ENCODE measurements at regions not wholly inside any gene's neighbourhood (a gene's known extent, or its start where the extent isn't known, plus 50 kb on each side); places are given as distances from the start of the nearest gene placed in this dataset.

GRCh38 chr7:131222171-131222570 is 105.5 kb upstream of the MKLN1 start:
- Histone ChIP-seq H3K79me2 (ENCODE audit: insufficient read depth, low read length) (no peaks in the 10 kb centered on the region), H3K27ac (ENCODE audit: low read depth, low read length) (no peak overlapping the region), H3K36me3 (ENCODE audit: insufficient read depth, low read length) (no peaks in the 10 kb centered on the region), H2AFZ (ENCODE audit: low read length) (no peak overlapping the region), H3K4me2 (ENCODE audit: insufficient read depth, low read length) (no peak overlapping the region), H3K4me1 (ENCODE audit: insufficient read depth, low read length) (no peaks in the 10 kb centered on the region), H3K9me3 (ENCODE audit: low read depth, low read length) (no peaks in the 10 kb centered on the region), H3K4me3 (ENCODE audit: insufficient read depth, low read length) (no peak overlapping the region), H4K20me1 (ENCODE audit: insufficient read depth, low read length) (no peaks in the 10 kb centered on the region), H3K27me3 (ENCODE audit: insufficient read depth, low read length) (no peaks in the 10 kb centered on the region)
- DNase-seq (ENCODE audit: insufficient read length, low spot score, missing footprints) = no peak
- TF ChIP-seq, protein P1, sequence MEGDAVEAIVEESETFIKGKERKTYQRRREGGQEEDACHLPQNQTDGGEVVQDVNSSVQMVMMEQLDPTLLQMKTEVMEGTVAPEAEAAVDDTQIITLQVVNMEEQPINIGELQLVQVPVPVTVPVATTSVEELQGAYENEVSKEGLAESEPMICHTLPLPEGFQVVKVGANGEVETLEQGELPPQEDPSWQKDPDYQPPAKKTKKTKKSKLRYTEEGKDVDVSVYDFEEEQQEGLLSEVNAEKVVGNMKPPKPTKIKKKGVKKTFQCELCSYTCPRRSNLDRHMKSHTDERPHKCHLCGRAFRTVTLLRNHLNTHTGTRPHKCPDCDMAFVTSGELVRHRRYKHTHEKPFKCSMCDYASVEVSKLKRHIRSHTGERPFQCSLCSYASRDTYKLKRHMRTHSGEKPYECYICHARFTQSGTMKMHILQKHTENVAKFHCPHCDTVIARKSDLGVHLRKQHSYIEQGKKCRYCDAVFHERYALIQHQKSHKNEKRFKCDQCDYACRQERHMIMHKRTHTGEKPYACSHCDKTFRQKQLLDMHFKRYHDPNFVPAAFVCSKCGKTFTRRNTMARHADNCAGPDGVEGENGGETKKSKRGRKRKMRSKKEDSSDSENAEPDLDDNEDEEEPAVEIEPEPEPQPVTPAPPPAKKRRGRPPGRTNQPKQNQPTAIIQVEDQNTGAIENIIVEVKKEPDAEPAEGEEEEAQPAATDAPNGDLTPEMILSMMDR (IDR thresholded peaks at IDR 0.05; ENCODE audit: extremely low read depth, low read depth, low read length) = peak; percentile 8

- TF ChIP-seq, protein P1 (IDR thresholded peaks at IDR 0.05; ENCODE audit: extremely low read depth, low read depth, low read length) = no peak
- Histone ChIP-seq H4K20me1 (ENCODE audit: insufficient read depth, low read length) (no peaks in the 10 kb centered on the region), H3K79me2 (ENCODE audit: insufficient read depth, low read length) (no peaks in the 10 kb centered on the region), H3K9me3 (ENCODE audit: low read depth, low read length) (no peaks in the 10 kb centered on the region), H3K27ac (ENCODE audit: low read depth, low read length) (no peak overlapping the region), H3K36me3 (ENCODE audit: insufficient read depth, low read length) (no peaks in the 10 kb centered on the region), H3K27me3 (ENCODE audit: insufficient read depth, low read length) (no peaks in the 10 kb centered on the region), H3K4me3 (ENCODE audit: insufficient read depth, low read length) (no peak overlapping the region), H3K4me2 (ENCODE audit: insufficient read depth, low read length) (no peak overlapping the region), H3K4me1 (ENCODE audit: insufficient read depth, low read length) (no peaks in the 10 kb centered on the region), H2AFZ (ENCODE audit: low read length) (no peak overlapping the region)
- DNase-seq (ENCODE audit: insufficient read length, low spot score, missing footprints) = no peak
Measured at GRCh38 chr7:131223151-131223550, 104.5 kb upstream of the MKLN1 start.

GRCh38 chr7:131224996-131225395 is 102.7 kb upstream of the MKLN1 start:
- TF ChIP-seq, protein P1 (IDR thresholded peaks at IDR 0.05; ENCODE audit: extremely low read depth, low read depth, low read length) = no peak
- DNase-seq (ENCODE audit: insufficient read length, low spot score, missing footprints) = no peak

DNA sequence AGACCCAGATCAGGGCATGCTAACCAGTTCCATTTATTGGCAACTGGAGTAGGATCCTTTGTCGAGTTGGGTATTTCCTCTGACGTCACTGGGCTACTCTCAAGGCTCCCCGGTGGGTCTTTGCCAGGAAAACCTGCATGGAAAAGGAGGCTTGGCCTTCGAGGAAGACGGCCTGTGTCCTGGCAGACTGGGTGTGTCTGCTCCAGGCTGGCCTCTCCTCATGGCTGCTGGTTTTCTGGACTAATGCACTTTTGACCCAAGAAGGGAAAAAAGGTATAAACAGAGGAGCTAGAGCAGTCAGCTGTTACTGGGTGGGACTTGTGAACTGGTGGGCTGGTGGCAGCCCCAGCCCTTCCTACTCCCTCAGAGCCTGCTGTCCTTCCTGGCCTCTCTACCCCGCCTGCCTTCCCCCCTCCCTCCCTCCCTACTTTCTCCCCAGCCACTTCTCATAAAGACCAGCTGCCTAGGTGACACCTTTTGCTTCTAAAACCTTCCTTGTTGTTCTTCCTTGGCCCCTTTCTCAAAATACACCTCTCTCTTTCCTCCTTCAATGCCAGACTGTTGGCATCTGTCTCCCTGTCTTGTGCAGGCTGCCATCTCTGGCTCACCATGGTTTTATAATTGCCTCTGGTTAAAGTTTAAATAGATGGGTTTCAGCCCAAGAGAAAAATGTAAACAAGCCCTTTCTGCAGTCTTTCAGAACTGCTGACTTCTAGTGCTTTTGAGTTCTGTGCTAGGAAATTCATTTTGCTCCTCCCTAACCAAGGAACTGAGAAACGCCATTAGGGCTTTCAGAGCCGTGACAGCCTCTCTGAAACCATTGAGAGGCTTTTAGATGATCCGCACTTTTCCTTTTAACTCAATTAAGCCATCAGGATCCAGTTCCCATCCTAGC is 101.8 kb upstream of the MKLN1 start:
- DNase-seq (ENCODE audit: insufficient read length, low spot score, missing footprints) = peak; percentile 65
- peak overlapping the region; percentile 78 for H2AFZ ChIP-seq (ENCODE audit: low read length)
- no peaks in the 10 kb centered on the region for H3K79me2 ChIP-seq (ENCODE audit: insufficient read depth, low read length)
- no peaks in the 10 kb centered on the region for H3K4me1 ChIP-seq (ENCODE audit: insufficient read depth, low read length)
- no peaks in the 10 kb centered on the region for H3K36me3 ChIP-seq (ENCODE audit: insufficient read depth, low read length)
- TF ChIP-seq, protein P1 (IDR thresholded peaks at IDR 0.05; ENCODE audit: extremely low read depth, low read depth, low read length) = no peak
- no peaks in the 10 kb centered on the region for H3K27me3 ChIP-seq (ENCODE audit: insufficient read depth, low read length)
- no peak overlapping the region for H3K27ac ChIP-seq (ENCODE audit: low read depth, low read length)
- H4K20me1 ChIP-seq (ENCODE audit: insufficient read depth, low read length) = no peaks in the 10 kb centered on the region
- no peaks in the 10 kb centered on the region for H3K9me3 ChIP-seq (ENCODE audit: low read depth, low read length)
- H3K4me3 ChIP-seq (ENCODE audit: insufficient read depth, low read length) = no peak overlapping the region
- H3K4me2 ChIP-seq (ENCODE audit: insufficient read depth, low read length) = no peak overlapping the region

More at GRCh38 chr7:131224996-131225395, 102.7 kb upstream of the MKLN1 start:
- Histone ChIP-seq H3K4me1 (ENCODE audit: insufficient read depth, low read length) (no peaks in the 10 kb centered on the region), H2AFZ (ENCODE audit: low read length) (no peak overlapping the region), H4K20me1 (ENCODE audit: insufficient read depth, low read length) (no peaks in the 10 kb centered on the region), H3K36me3 (ENCODE audit: insufficient read depth, low read length) (no peaks in the 10 kb centered on the region), H3K9me3 (ENCODE audit: low read depth, low read length) (no peaks in the 10 kb centered on the region), H3K4me3 (ENCODE audit: insufficient read depth, low read length) (no peak overlapping the region), H3K27me3 (ENCODE audit: insufficient read depth, low read length) (no peaks in the 10 kb centered on the region), H3K27ac (ENCODE audit: low read depth, low read length) (no peak overlapping the region), H3K4me2 (ENCODE audit: insufficient read depth, low read length) (no peak overlapping the region), H3K79me2 (ENCODE audit: insufficient read depth, low read length) (no peaks in the 10 kb centered on the region)
